ENCODE measurements at regions not wholly inside any gene's neighbourhood (a gene's known extent, or its start where the extent isn't known, plus 50 kb on each side); places are given as distances from the start of the nearest gene placed in this dataset.

GRCh38 chrX:80237072-80237471 lies 183.2 kb upstream of the TENT5D start:
- TF ChIP-seq CTCF (IDR thresholded peaks at IDR 0.05) = peak in 2 of 12 donors; percentile 14 to 16
- no peak for TF ChIP-seq POLR2A (IDR thresholded peaks at IDR 0.05)
